Endodermal cell (in vitro differentiated cells): ENCODE measurements at regions not wholly inside any gene's neighbourhood (a gene's known extent, or its start where the extent isn't known, plus 50 kb on each side); places are given as distances from the start of the nearest gene placed in this dataset.
A peak's percentile ranks its signal among the peaks of the same experiment; 100 is the strongest.
"Not testable (repeated sequence)": the region's sequence is repeated elsewhere in the genome, so short reads cannot be mapped to it uniquely, and the experiment has no call there.

ENCODE experiments used
- DNase-seq: peaks from one replicate; pipeline ENCODE4 v3.0.0-alpha.2; 2017
- H3K27ac ChIP-seq: 2 replicates; pipeline ENCODE4 v1.5.1; 2013; ENCODE audit warnings: mild to moderate bottlenecking, low read depth, low read length, moderate library complexity
- H3K27me3 ChIP-seq: 2 replicates; pipeline ENCODE4 v1.6.1; 2013; ENCODE audit warnings: mild to moderate bottlenecking, low read length, moderate library complexity; ENCODE audit not compliant: insufficient read depth, control insufficient read depth, poor library complexity, severe bottlenecking
- H3K36me3 ChIP-seq: 2 replicates; pipeline ENCODE4 v1.7.0; 2013; ENCODE audit warnings: mild to moderate bottlenecking, low read length, moderate library complexity; ENCODE audit not compliant: control insufficient read depth, insufficient read depth
- H3K4me1 ChIP-seq: one replicate; pipeline ENCODE4 v1.7.0; 2013; ENCODE audit warnings: low read length; ENCODE audit not compliant: control insufficient read depth, insufficient read depth
- H3K4me3 ChIP-seq: 2 replicates; pipeline ENCODE4 v1.5.1; 2013; ENCODE audit warnings: mild to moderate bottlenecking, low read length, moderate library complexity
- H3K9ac ChIP-seq: 2 replicates; pipeline ENCODE4 v1.6.1; 2013; ENCODE audit warnings: mild to moderate bottlenecking, low read length, moderate library complexity; ENCODE audit not compliant: poor library complexity, severe bottlenecking; ENCODE audit errors: extremely low read depth
- H3K9me3 ChIP-seq: 2 replicates; pipeline ENCODE4 v1.6.1; 2013; ENCODE audit warnings: mild to moderate bottlenecking, low read length, moderate library complexity; ENCODE audit not compliant: control insufficient read depth
- H3K27ac Mint-ChIP-seq: 2 replicates; pipeline ENCODE4 v1.8.0; 2020; ENCODE audit warnings: mixed read lengths
- H3K27me3 Mint-ChIP-seq: 2 replicates; pipeline ENCODE4 v1.8.0; 2021; ENCODE audit warnings: mild to moderate bottlenecking, mixed read lengths; ENCODE audit not compliant: insufficient read depth
- H3K36me3 Mint-ChIP-seq: 2 replicates; pipeline ENCODE4 v1.8.0; 2020; ENCODE audit warnings: low read depth, mixed read lengths
- H3K4me1 Mint-ChIP-seq: 2 replicates; pipeline ENCODE4 v1.8.0; 2020; ENCODE audit warnings: mixed read lengths
- H3K4me3 Mint-ChIP-seq: 2 replicates; pipeline ENCODE4 v1.8.0; 2020; ENCODE audit warnings: mild to moderate bottlenecking, moderate library complexity, mixed read lengths
- H3K9me3 Mint-ChIP-seq: 2 replicates; pipeline ENCODE4 v1.8.0; 2020; ENCODE audit warnings: mild to moderate bottlenecking, mixed read lengths
- WGBS, 2 experiments: methylation state at CpG; one replicate each; pipeline versions ENCODE4 v1.1.5 to v1.1.7; 2013; ENCODE audit warnings: missing lambda C conversion rate in 2 of 2, mixed read lengths in 1 of 2; ENCODE audit not compliant: insufficient coverage in 1 of 2, insufficient read length in 1 of 2; 5-methylcytosine and 5-hydroxymethylcytosine counted together
- TF ChIP-seq, protein P1 (sequence below): fragments of 200-600 bp; sonication (generic); conservative IDR thresholded peaks from 2 replicates; pipeline ENCODE4 v1.5.0; 2021; ENCODE audit warnings: antibody characterized with exemption, mild to moderate bottlenecking

DNA sequence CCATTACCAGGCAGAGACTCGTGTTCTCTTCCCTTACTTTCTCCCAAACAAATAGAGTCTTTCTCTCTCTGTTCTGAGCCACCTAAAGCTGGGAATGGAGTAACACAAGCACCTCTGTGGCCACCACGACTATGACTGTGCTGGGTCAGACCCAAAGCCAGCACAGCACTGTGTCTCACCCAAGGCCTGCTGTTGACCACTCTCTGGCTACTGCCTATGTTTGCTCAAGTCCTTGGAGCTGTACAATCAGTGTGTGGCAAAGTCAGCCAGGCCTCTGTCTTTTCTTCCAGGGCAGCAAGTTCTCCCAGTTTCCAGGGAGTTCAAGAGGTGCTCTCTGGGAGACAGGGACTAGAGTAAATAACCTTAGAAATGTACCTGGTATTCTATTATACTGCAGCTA lies 239.4 kb downstream of the FAM47A start:
- H3K4me1 Mint-ChIP-seq = peaks cover 17% of the 10 kb centered on the region
- H3K9me3 ChIP-seq = no peaks in the 10 kb centered on the region
- no peak overlapping the region for H3K4me3 ChIP-seq
- no peaks in the 10 kb centered on the region for H3K36me3 ChIP-seq
- H3K4me1 ChIP-seq = no peaks in the 10 kb centered on the region
- H3K27ac ChIP-seq = no peak overlapping the region
- H3K9ac ChIP-seq = no peak overlapping the region
- no peak overlapping the region for H3K4me3 Mint-ChIP-seq
- H3K9me3 Mint-ChIP-seq = no peaks in the 10 kb centered on the region
- no peaks in the 10 kb centered on the region for H3K27me3 ChIP-seq
- peak overlapping the region; percentile 61 for H3K27ac Mint-ChIP-seq
- 96% methylated on average over 2 of the region's 2 CpGs; no CpG with 5 or more reads in 1 of the 2 experiments for WGBS, 2 experiments
- H3K27me3 Mint-ChIP-seq = no peaks in the 10 kb centered on the region
- no peaks in the 10 kb centered on the region for H3K36me3 Mint-ChIP-seq
- no peak for DNase-seq
- TF ChIP-seq, protein P1, sequence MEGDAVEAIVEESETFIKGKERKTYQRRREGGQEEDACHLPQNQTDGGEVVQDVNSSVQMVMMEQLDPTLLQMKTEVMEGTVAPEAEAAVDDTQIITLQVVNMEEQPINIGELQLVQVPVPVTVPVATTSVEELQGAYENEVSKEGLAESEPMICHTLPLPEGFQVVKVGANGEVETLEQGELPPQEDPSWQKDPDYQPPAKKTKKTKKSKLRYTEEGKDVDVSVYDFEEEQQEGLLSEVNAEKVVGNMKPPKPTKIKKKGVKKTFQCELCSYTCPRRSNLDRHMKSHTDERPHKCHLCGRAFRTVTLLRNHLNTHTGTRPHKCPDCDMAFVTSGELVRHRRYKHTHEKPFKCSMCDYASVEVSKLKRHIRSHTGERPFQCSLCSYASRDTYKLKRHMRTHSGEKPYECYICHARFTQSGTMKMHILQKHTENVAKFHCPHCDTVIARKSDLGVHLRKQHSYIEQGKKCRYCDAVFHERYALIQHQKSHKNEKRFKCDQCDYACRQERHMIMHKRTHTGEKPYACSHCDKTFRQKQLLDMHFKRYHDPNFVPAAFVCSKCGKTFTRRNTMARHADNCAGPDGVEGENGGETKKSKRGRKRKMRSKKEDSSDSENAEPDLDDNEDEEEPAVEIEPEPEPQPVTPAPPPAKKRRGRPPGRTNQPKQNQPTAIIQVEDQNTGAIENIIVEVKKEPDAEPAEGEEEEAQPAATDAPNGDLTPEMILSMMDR = no peak

DNA sequence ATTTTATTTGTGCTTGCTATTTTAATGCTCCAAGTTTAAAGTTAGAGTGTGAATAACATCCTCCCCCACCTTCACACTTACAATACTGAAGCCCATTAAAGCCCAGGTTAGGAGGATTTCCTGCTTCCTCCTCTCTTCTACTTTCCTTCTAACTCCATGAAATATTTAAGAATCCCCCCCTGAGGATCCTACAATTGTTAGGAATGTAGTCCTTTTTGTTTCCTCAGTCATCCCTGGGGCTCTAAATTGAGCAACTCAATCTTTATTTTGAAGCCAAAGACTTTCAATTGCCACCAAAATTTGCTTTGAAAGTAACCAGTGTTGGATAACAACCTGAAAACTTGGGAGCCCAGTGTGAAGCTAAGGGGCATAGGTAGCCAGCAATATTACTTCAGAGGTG lies 276.9 kb downstream of the FAM47A start:
- Mint-ChIP-seq H3K9me3 (no peaks in the 10 kb centered on the region), H3K36me3 (no peaks in the 10 kb centered on the region), H3K4me3 (no peak overlapping the region), H3K27me3 (no peaks in the 10 kb centered on the region), H3K27ac (no peak overlapping the region), H3K4me1 (peaks cover 10% of the 10 kb centered on the region)
- Histone ChIP-seq H3K9ac (no peak overlapping the region), H3K4me1 (no peaks in the 10 kb centered on the region), H3K27me3 (no peaks in the 10 kb centered on the region), H3K36me3 (no peaks in the 10 kb centered on the region), H3K4me3 (no peak overlapping the region), H3K9me3 (no peaks in the 10 kb centered on the region), H3K27ac (no peak overlapping the region)
- DNase-seq = no peak
- TF ChIP-seq, protein P1 = no peak

DNA sequence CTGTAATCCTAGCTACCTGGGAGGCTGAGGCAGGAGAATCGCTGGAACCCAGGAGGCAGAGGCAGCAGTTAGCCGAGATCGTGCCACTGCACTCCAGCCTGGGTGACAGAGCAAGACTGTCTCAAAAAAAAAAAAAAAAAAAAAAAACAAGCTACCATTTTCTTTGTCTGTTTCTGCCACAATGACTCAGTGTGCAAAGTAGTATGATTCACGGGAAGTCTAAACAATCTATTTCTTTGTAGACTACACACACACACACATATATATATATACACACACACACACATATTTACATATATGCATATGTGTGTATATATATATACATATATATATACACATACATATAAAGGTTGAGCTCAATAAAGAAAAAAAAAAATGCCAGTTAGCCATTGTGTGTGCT lies 280.0 kb downstream of the FAM47A start:
- WGBS, 2 experiments = 88% methylated on average over 3 of the region's 4 CpGs; no CpG with 5 or more reads in 1 of the 2 experiments
- not testable (repeated sequence) for H3K4me3 ChIP-seq, H3K9me3 Mint-ChIP-seq, H3K9me3 ChIP-seq, H3K4me3 Mint-ChIP-seq, H3K27ac Mint-ChIP-seq, H3K27ac ChIP-seq, H3K4me1 ChIP-seq, DNase-seq, H3K36me3 Mint-ChIP-seq, H3K27me3 Mint-ChIP-seq, H3K27me3 ChIP-seq, H3K4me1 Mint-ChIP-seq, H3K9ac ChIP-seq, H3K36me3 ChIP-seq

DNA sequence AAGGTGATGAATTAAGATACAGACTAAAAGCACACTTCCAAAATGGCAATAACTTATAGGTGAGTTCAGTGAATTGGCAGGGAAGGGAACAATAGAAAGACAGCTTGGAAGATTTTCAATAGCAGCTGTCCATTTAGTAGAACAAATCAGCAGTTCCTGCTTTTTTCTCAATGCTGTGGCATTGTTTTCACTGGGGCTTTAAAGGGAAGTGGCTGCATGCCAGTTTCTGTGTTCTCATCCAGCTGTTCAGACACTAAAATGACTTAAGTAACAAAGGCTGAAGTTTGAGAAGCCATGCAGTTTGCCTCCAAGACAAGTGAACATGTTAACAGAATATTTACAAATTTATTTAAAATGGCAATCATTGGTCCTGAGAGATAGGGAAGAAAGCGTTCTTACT lies 291.9 kb downstream of the FAM47A start:
- TF ChIP-seq, protein P1 = no peak
- no peak overlapping the region for H3K27ac Mint-ChIP-seq
- Histone ChIP-seq H3K27ac (no peak overlapping the region), H3K9me3 (peaks cover under 1% of the 10 kb centered on the region), H3K36me3 (no peaks in the 10 kb centered on the region), H3K9ac (no peak overlapping the region), H3K27me3 (no peaks in the 10 kb centered on the region), H3K4me3 (no peak overlapping the region), H3K4me1 (no peaks in the 10 kb centered on the region)
- no peaks in the 10 kb centered on the region for H3K4me1 Mint-ChIP-seq
- no peaks in the 10 kb centered on the region for H3K36me3 Mint-ChIP-seq
- H3K4me3 Mint-ChIP-seq = no peak overlapping the region
- no CpG with 5 or more reads among the region's 1 CpG for WGBS, 2 experiments
- H3K27me3 Mint-ChIP-seq = no peaks in the 10 kb centered on the region
- no peaks in the 10 kb centered on the region for H3K9me3 Mint-ChIP-seq
- no peak for DNase-seq
